H1 (cell line): ENCODE measurements at regions not wholly inside any gene's neighbourhood (a gene's known extent, or its start where the extent isn't known, plus 50 kb on each side); places are given as distances from the start of the nearest gene placed in this dataset.

Source experiments
- ATF3 ChIP-seq: IDR thresholded peaks from 2 replicates; pipeline ENCODE4 v1.6.1; 2011; ENCODE audit warnings: low read depth, mild to moderate bottlenecking, low read length; ENCODE audit not compliant: insufficient read depth

- TF ChIP-seq ATF3, result no peak
These were observed 811.7 kb downstream of the C12orf50 start (continued) for GRCh38 chr12:87217491-87217890.
